Fibroblast of villous mesenchyme (primary cell): ENCODE measurements at regions not wholly inside any gene's neighbourhood (a gene's known extent, or its start where the extent isn't known, plus 50 kb on each side); places are given as distances from the start of the nearest gene placed in this dataset.

Source experiments
- DNase-seq: peaks from one replicate; pipeline ENCODE4 v3.0.0-alpha.2; 2010; ENCODE audit warnings: low read depth
- H3K4me3 ChIP-seq: 2 replicates; pipeline ENCODE4 v1.5.1; 2011; ENCODE audit warnings: low read depth, mild to moderate bottlenecking, low read length
- TF ChIP-seq, protein P1 (sequence below): IDR thresholded peaks from 2 replicates; pipeline ENCODE4 v1.5.1; 2012; ENCODE audit warnings: low read depth, mild to moderate bottlenecking, low read length; ENCODE audit not compliant: insufficient read depth

DNA sequence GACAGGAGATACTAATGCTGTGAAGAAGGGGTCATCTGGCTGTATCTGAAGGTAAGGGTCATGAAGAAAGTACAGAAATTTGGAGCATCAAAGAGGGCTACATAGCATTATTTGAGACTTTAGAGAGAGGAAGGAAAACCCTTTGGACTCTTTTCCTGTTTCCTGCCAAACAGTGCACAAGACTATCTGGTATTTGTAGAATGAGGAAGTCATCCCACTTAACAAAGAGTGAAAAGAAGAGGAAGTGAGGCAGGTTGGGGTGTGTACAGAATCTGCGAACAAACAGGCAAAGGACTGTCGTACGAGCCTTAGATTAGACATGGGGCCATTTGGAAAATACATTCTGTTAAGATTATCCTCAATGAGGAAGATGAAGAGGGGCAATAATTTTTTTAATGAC lies 546.8 kb upstream of the EPHA6 start:
- TF ChIP-seq, protein P1, sequence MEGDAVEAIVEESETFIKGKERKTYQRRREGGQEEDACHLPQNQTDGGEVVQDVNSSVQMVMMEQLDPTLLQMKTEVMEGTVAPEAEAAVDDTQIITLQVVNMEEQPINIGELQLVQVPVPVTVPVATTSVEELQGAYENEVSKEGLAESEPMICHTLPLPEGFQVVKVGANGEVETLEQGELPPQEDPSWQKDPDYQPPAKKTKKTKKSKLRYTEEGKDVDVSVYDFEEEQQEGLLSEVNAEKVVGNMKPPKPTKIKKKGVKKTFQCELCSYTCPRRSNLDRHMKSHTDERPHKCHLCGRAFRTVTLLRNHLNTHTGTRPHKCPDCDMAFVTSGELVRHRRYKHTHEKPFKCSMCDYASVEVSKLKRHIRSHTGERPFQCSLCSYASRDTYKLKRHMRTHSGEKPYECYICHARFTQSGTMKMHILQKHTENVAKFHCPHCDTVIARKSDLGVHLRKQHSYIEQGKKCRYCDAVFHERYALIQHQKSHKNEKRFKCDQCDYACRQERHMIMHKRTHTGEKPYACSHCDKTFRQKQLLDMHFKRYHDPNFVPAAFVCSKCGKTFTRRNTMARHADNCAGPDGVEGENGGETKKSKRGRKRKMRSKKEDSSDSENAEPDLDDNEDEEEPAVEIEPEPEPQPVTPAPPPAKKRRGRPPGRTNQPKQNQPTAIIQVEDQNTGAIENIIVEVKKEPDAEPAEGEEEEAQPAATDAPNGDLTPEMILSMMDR = no peak
- DNase-seq = no peak
- H3K4me3 ChIP-seq = no peak overlapping the region

DNA sequence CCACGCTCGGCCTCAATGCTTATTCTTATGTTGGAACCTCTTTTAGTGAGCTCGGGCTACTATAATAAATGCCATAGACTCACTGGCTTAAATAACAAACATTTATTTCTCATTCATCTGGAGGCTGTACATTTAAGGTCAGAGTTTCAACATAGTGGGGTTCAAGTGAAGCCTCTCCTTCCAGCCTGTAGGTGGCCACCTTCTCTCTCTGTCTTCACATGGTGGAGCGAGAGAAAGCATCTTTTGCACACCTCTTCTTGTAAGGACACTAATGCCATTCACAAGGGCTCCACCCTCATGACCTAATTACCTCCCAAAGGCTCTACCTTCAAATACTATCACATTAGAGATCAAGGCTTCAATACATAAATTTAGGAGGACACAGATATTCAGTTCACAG lies 520.3 kb upstream of the EPHA6 start:
- DNase-seq = no peak
- TF ChIP-seq, protein P1 = no peak
- no peak overlapping the region for H3K4me3 ChIP-seq

DNA sequence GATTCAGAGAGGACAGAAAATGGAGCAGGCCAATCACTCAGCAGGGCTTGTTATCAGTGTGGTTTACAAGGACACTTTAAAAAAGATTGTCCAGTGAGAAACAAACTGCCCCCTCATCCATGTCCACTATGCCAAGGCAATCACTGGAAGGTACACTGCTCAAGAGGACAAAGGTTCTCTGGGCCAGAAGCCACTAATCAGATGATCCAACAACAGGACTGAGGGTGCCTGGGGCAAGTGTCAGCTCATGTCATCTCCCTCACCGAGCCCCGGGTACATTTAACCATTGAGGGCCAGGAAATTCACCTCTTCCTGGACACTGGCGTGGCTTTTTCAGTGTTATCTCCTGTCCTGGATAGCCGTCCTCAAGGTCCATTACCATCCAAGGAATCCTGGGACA lies 513.7 kb upstream of the EPHA6 start:
- TF ChIP-seq, protein P1 = no peak

DNA sequence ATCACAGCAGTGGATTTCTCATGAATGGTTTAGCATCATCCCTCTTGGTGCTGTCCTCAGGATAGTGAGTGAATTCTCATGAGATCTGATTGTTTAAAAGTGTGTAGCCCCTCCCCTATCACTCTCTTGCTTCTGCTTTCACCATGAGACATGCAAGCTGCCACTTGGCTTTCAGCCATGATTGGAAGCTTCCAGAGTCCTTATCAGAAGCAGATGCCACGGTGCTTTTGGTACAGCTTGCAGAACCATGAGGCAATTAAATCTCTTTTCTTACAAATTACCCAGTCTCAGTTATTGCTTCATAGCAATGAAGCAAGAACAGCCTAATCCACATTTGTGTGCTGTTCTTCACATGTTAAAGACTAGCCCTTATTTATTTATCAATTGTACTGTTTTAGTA lies 495.2 kb upstream of the EPHA6 start:
- TF ChIP-seq, protein P1 = no peak
- DNase-seq = peak; percentile 2
- H3K4me3 ChIP-seq = no peak overlapping the region

More for the DNA sequence above, 513.7 kb upstream of the EPHA6 start:
- H3K4me3 ChIP-seq = no peak overlapping the region
- no peak for DNase-seq

DNA sequence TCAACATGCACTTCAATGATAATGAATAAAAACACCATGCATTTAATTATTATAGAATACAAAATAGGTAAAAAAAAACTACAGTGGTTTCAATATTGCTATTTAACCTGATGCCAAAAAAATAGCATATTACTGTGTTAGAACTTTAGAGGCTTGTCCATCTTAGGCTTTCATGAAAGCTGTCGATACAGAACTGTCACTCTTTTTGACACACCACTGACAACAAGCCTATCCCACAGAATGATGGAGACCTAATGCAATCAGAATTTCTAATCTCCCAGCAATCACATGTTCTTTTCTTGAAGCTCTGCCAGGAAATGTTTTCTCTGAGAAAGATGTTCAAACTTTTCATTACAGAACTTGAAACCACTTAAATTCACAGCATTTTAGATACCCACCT lies 490.3 kb upstream of the EPHA6 start:
- TF ChIP-seq, protein P1 = no peak
- no peak overlapping the region for H3K4me3 ChIP-seq
- no peak for DNase-seq

DNA sequence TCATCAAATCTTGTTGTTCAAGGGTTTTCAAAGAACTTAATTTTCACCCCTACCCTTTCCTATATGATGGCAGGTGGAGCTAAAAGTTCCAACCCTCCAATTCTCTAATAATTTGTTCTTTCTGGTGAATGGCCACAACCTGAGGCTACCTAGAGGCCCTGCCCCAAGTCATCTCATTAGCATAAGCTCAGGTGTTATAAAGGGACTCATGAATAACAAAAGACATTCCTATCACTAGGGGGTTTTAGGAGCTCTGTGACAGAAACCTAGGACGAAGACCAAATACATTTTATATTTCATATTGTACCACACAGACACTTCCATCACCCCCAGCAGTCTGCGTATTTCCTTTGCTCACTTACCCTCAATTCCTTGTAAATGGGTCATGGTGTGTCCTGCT lies 483.6 kb upstream of the EPHA6 start:
- TF ChIP-seq, protein P1 = no peak
- H3K4me3 ChIP-seq = no peak overlapping the region
- DNase-seq = no peak

DNA sequence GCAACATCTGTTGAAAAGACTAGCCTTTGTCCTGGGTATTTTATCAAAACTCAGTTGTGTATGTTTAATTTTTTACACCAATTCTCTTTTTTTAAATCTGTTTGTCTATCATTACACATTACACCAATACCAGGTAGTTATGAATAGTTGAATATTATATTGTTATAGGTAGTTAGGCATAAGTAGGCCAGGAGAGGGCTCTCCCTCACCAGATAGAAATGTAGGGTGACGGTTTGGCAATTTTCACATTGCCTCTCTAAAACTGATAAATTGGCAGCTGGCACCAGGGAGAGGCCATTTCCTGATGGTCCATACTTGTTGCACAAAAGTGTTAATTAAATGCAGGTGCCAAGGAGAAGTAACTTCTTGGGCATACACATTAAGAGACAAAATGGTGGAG lies 483.1 kb upstream of the EPHA6 start:
- no peak overlapping the region for H3K4me3 ChIP-seq
- TF ChIP-seq, protein P1 = no peak

More for the DNA sequence above, 483.1 kb upstream of the EPHA6 start:
- DNase-seq = peak; percentile 1
